Subcutaneous abdominal adipose tissue (tissue), 5 donors: ENCODE measurements at regions not wholly inside any gene's neighbourhood (a gene's known extent, or its start where the extent isn't known, plus 50 kb on each side); places are given as distances from the start of the nearest gene placed in this dataset.

Experiments
- H3K27ac ChIP-seq: one replicate; pipeline ENCODE4 v1.7.0; 2013; ENCODE audit warnings: low read depth, mild to moderate bottlenecking, inconsistent platforms, low read length, moderate library complexity
- H3K27me3 ChIP-seq, 5 donors: one replicate each; pipeline ENCODE4 v1.7.0; 2013; ENCODE audit warnings: low read length in 5 of 5, inconsistent platforms in 1 of 5; ENCODE audit not compliant: control insufficient read depth in 5 of 5, insufficient read depth in 4 of 5
- H3K36me3 ChIP-seq, 5 donors: one replicate each; pipeline ENCODE4 v1.7.0; 2013; ENCODE audit warnings: low read length in 5 of 5; ENCODE audit not compliant: control insufficient read depth in 5 of 5, insufficient read depth in 5 of 5
- H3K4me1 ChIP-seq, 5 donors: one replicate each; pipeline ENCODE4 v1.7.0; 2013; ENCODE audit warnings: low read length in 5 of 5, mild to moderate bottlenecking in 3 of 5, moderate library complexity in 1 of 5; ENCODE audit not compliant: control insufficient read depth in 5 of 5, insufficient read depth in 5 of 5
- H3K4me3 ChIP-seq, 5 donors: one replicate each; pipeline ENCODE4 v1.7.0; 2013; ENCODE audit warnings: low read length in 5 of 5, low read depth in 1 of 5
- H3K9ac ChIP-seq, 5 donors: one replicate each; pipeline ENCODE4 v1.7.0; 2013; ENCODE audit warnings: low read length in 5 of 5, mild to moderate bottlenecking in 4 of 5, moderate library complexity in 3 of 5
- H3K9me3 ChIP-seq, 5 donors: one replicate each; pipeline ENCODE4 v1.7.0; 2013; ENCODE audit warnings: low read length in 5 of 5; ENCODE audit not compliant: control insufficient read depth in 5 of 5
- donor health status: healthy.
- donor health status: healthy.
- donor health status: healthy.
- donor health status: healthy.
- donor health status: healthy.

DNA sequence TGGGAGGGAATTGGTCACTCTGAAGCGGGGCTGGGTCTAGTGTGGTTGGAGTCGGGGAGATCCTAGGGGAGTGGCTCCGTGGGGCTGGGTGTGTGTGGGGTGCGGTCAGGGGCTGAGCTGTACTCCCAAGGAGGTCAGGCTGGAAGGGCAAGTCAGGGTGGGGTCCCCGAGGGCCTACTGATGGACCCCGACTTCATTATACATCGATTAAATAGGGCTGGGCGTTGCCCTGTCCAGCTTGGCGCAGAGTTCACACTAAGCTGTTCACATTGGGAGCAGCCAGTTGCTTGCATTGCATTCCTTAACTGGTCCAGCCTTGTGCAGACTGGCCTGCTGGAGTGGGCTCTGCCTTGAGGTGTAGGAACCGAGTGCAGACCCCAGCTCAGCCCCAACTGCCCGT, 131.2 kb downstream of the ASB1 start:
- H3K9me3 ChIP-seq: peaks cover 2 to 13% (median 12%) of the 10 kb centered on the region in 5 donors
- H3K27me3 ChIP-seq: peaks cover 0 to 15% (median 3%) of the 10 kb centered on the region in 5 donors
- no peak overlapping the region for H3K4me3 ChIP-seq
- H3K36me3 ChIP-seq: no peaks in the 10 kb centered on the region
- no peaks in the 10 kb centered on the region for H3K4me1 ChIP-seq
- H3K27ac ChIP-seq: no peak overlapping the region
- H3K9ac ChIP-seq: no peak overlapping the region

- peaks cover 0 to 15% (median 3%) of the 10 kb centered on the region in 5 donors for H3K27me3 ChIP-seq
- peaks cover 2 to 12% (median 10%) of the 10 kb centered on the region in 5 donors for H3K9me3 ChIP-seq
- no peak overlapping the region for H3K4me3 ChIP-seq
- H3K36me3 ChIP-seq: no peaks in the 10 kb centered on the region
- no peaks in the 10 kb centered on the region for H3K4me1 ChIP-seq
- H3K9ac ChIP-seq: no peak overlapping the region
- H3K27ac ChIP-seq: no peak overlapping the region
Measured at GRCh38 chr2:238558456-238559099, 131.9 kb downstream of the ASB1 start.

GRCh38 chr2:238560234-238560633, 133.5 kb downstream of the ASB1 start:
- no peak overlapping the region for H3K4me3 ChIP-seq
- H3K4me1 ChIP-seq: no peaks in the 10 kb centered on the region
- no peaks in the 10 kb centered on the region for H3K36me3 ChIP-seq
- no peak overlapping the region for H3K9ac ChIP-seq
- H3K9me3 ChIP-seq: no peaks in the 10 kb centered on the region
- no peak overlapping the region for H3K27ac ChIP-seq
- peaks cover 0 to 15% (median 3%) of the 10 kb centered on the region in 5 donors for H3K27me3 ChIP-seq

DNA sequence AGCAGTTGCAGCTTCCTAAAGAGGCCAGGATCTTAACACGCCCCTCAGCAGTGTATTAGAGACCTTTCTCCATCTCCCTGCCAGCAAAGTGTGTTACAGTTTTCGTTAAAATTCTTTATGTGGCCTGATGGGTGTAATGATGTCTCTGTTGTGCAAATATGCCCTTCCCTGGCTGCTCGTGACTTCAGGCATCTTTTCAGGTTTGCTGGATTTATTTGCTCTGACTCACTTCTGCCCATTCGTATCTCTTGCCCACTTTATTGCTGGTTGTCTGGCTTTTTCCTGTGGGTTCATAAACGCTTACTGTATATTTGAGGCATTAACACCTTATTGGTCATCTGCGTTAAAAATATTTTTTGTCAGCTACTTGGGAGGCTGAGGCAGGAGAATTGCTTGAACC, 134.5 kb downstream of the ASB1 start:
- H3K9ac ChIP-seq: no peak overlapping the region
- no peaks in the 10 kb centered on the region for H3K36me3 ChIP-seq
- H3K4me1 ChIP-seq: no peaks in the 10 kb centered on the region
- no peak overlapping the region for H3K27ac ChIP-seq
- no peak overlapping the region for H3K4me3 ChIP-seq
- H3K9me3 ChIP-seq: no peaks in the 10 kb centered on the region
- H3K27me3 ChIP-seq: peaks cover 0 to 15% (median 3%) of the 10 kb centered on the region in 5 donors

DNA sequence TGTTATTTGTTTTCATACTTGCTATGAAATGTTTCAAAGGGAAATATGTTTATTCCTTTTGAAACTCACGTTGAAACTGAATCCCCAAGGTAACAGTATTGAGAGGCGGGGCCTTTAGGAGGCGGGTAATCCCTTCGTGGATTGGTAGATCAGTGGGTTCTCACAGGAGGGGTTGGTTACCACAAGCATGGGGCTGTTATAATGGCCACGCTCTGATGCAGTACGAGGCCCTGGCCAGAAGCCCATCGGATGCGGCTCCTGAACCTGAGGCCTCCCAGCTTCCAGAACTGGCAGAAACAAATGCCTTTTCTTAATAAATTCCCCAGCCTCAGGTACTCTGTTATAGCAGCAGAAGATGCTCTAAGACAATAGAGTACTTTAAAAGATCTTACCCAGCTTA, 135.7 kb downstream of the ASB1 start:
- H3K27me3 ChIP-seq: peaks cover 0 to 12% (median 3%) of the 10 kb centered on the region in 5 donors
- no peaks in the 10 kb centered on the region for H3K36me3 ChIP-seq
- no peak overlapping the region for H3K4me3 ChIP-seq
- no peak overlapping the region for H3K9ac ChIP-seq
- H3K4me1 ChIP-seq: no peaks in the 10 kb centered on the region
- H3K9me3 ChIP-seq: no peaks in the 10 kb centered on the region
- no peak overlapping the region for H3K27ac ChIP-seq

GRCh38 chr2:238563551-238563950, 136.8 kb downstream of the ASB1 start:
- Histone ChIP-seq H3K9ac (no peak overlapping the region), H3K4me3 (no peak overlapping the region), H3K9me3 (no peaks in the 10 kb centered on the region), H3K27me3 (peaks cover 0 to 7% (median 3%) of the 10 kb centered on the region in 5 donors), H3K36me3 (no peaks in the 10 kb centered on the region), H3K27ac (no peak overlapping the region), H3K4me1 (no peaks in the 10 kb centered on the region)

GRCh38 chr2:238564286-238564920, 137.7 kb downstream of the ASB1 start:
- H3K27ac ChIP-seq: no peak overlapping the region
- H3K36me3 ChIP-seq: no peaks in the 10 kb centered on the region
- H3K9me3 ChIP-seq: no peaks in the 10 kb centered on the region
- no peaks in the 10 kb centered on the region for H3K4me1 ChIP-seq
- no peak overlapping the region for H3K9ac ChIP-seq
- no peak overlapping the region for H3K4me3 ChIP-seq
- peaks cover 0 to 7% (median 3%) of the 10 kb centered on the region in 5 donors for H3K27me3 ChIP-seq

DNA sequence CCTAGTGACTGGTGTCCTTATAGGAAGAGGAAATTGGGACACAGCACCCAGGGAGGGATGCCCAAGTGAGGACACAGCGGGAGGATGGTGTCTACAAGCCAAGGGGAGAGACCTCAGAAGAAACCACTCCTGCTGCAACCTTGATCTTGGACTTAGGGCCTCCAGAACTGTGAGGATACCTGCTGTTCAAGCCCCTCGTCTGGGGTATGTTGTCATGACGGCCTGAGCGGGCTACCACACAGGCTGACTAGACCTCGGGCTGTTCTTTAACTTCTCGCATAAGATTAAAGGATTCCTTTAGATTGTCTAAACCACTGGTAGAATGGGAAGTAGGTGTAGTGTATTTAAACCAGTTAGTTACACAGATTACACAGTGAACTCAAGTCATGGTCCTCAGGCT, 138.3 kb downstream of the ASB1 start:
- no peaks in the 10 kb centered on the region for H3K36me3 ChIP-seq
- no peak overlapping the region for H3K9ac ChIP-seq
- H3K27me3 ChIP-seq: peaks cover 0 to 6% (median 3%) of the 10 kb centered on the region in 5 donors
- no peaks in the 10 kb centered on the region for H3K4me1 ChIP-seq
- H3K9me3 ChIP-seq: no peaks in the 10 kb centered on the region
- H3K4me3 ChIP-seq: no peak overlapping the region
- H3K27ac ChIP-seq: no peak overlapping the region

GRCh38 chr2:238566001-238566645, 139.4 kb downstream of the ASB1 start:
- Histone ChIP-seq H3K4me1 (no peaks in the 10 kb centered on the region), H3K9ac (no peak overlapping the region), H3K27ac (no peak overlapping the region), H3K27me3 (peaks cover 0 to 6% (median 0%) of the 10 kb centered on the region in 5 donors), H3K36me3 (no peaks in the 10 kb centered on the region), H3K9me3 (no peaks in the 10 kb centered on the region), H3K4me3 (no peak overlapping the region)
